Upper lobe of left lung (tissue), 6 donors: ENCODE measurements at regions not wholly inside any gene's neighbourhood (a gene's known extent, or its start where the extent isn't known, plus 50 kb on each side); places are given as distances from the start of the nearest gene placed in this dataset.

ENCODE experiments used
- ATAC-seq, 2 donors: fragments of 200-7000 bp; cut with Tn5 transposase; one replicate each; pipeline ENCODE4 v1.9.1; 2022; ENCODE audit warnings: mild to moderate bottlenecking in 2 of 2, moderate library complexity in 2 of 2; ENCODE audit not compliant: low FRiP score in 2 of 2
- DNase-seq, 2 donors: peaks; one replicate each; pipeline ENCODE4 v3.0.0-alpha.2; 2019 to 2020
- H3K27ac ChIP-seq, 4 donors: fragments of 200-600 bp; sonication (generic); one replicate each; pipeline ENCODE4 v1.5.1; 2016 to 2019
- H3K27me3 ChIP-seq, 4 donors: fragments of 200-600 bp; sonication (generic); one replicate each; pipeline ENCODE4 v1.5.1; 2017 to 2019
- H3K36me3 ChIP-seq, 4 donors: fragments of 200-600 bp; sonication (generic); one replicate each; pipeline ENCODE4 v1.5.1; 2016 to 2019
- H3K4me1 ChIP-seq, 4 donors: fragments of 200-600 bp; sonication (generic); one replicate each; pipeline ENCODE4 v1.5.1; 2018 to 2019
- H3K4me3 ChIP-seq, 4 donors: fragments of 200-600 bp; sonication (generic); one replicate each; pipeline ENCODE4 v1.5.1; 2017 to 2019; ENCODE audit warnings: mild to moderate bottlenecking in 2 of 4, moderate library complexity in 1 of 4
- H3K9me3 ChIP-seq, 4 donors: fragments of 200-600 bp; sonication (generic); one replicate each; pipeline ENCODE4 v1.5.1; 2018 to 2019
- CTCF ChIP-seq, 6 experiments: fragments of 450-650 bp in 4 of 6; fragments of 200-600 bp in 2 of 6; sonication (generic) in 2 of 6; IDR thresholded peaks; one replicate each; pipeline ENCODE4 v1.5.1; 2016 to 2019; ENCODE audit warnings: antibody characterized with exemption in 6 of 6
- EP300 ChIP-seq, 4 donors: sonication (generic); formaldehyde crosslinking; IDR thresholded peaks; one replicate each; pipeline ENCODE4 v1.5.1; 2017; ENCODE audit warnings: antibody characterized with exemption in 4 of 4, control low read depth in 2 of 4
- POLR2A ChIP-seq, 4 donors: fragments of 450-650 bp; IDR thresholded peaks; one replicate each; pipeline ENCODE4 v1.5.1; 2016 to 2017; ENCODE audit warnings: antibody characterized with exemption in 4 of 4, mild to moderate bottlenecking in 2 of 4
- POLR2AphosphoS5 ChIP-seq, 2 donors: sonication (generic); formaldehyde crosslinking; IDR thresholded peaks; one replicate each; pipeline ENCODE4 v1.5.1; 2017; ENCODE audit warnings: antibody characterized with exemption in 2 of 2
- WGBS, 2 donors: methylation state at CpG; one replicate each; pipeline ENCODE4 v1.1.5; 2017 to 2018; 5-methylcytosine and 5-hydroxymethylcytosine counted together
- donor health status: DM: no; HTN: no; CAD: no; lungs with moderate emphysema.
- donor health status: DM: no; HTN: yes; CAD: no; lungs with severe emphysema.

GRCh38 chr1:177569476-177569875 lies 398.7 kb downstream of the BRINP2 start:
- no peaks in the 10 kb centered on the region for H3K9me3 ChIP-seq
- 87% methylated on average over 3 of the region's 3 CpGs for WGBS, 2 donors
- no peak for TF ChIP-seq CTCF (IDR thresholded peaks at IDR 0.05)
- ATAC-seq: no peak
- H3K27me3 ChIP-seq: no peaks in the 10 kb centered on the region
- no peak overlapping the region for H3K27ac ChIP-seq
- DNase-seq: no peak
- no peak overlapping the region for H3K4me3 ChIP-seq
- no peaks in the 10 kb centered on the region for H3K36me3 ChIP-seq
- no peaks in the 10 kb centered on the region for H3K4me1 ChIP-seq

GRCh38 chr1:177568622-177569021 lies 397.9 kb downstream of the BRINP2 start:
- no peaks in the 10 kb centered on the region for H3K4me1 ChIP-seq
- DNase-seq (no peak), ATAC-seq (no peak)
- H3K9me3 ChIP-seq: no peaks in the 10 kb centered on the region
- H3K27me3 ChIP-seq: no peaks in the 10 kb centered on the region
- H3K36me3 ChIP-seq: no peaks in the 10 kb centered on the region
- no peak overlapping the region for H3K27ac ChIP-seq
- TF ChIP-seq POLR2AphosphoS5 (IDR thresholded peaks at IDR 0.05) (no peak), CTCF (IDR thresholded peaks at IDR 0.05) (no peak), POLR2A (IDR thresholded peaks at IDR 0.05) (no peak), EP300 (IDR thresholded peaks at IDR 0.05) (no peak)
- 82 to 86% methylated on average over 4 of the region's 4 CpGs for WGBS, 2 donors
- no peak overlapping the region for H3K4me3 ChIP-seq

DNA sequence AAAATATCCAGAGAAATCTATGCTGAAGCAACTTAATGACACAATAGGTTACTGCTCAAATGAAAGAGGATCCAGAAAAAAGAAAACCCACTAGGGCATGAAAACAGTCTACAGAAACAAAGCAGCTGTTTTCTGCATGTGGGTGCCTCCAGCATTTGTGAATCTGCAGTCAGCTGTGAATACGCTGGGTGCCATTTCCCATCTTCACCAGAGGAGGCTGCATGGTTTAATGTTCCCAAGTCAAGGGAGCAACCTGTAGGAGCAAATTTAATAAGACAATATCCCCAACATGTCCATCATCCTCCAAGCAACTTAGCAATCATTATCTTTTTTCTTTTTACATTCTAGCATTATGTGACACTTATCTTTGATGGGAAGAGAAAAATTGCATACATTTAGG lies 396.6 kb downstream of the BRINP2 start:
- Histone ChIP-seq H3K9me3 (no peaks in the 10 kb centered on the region), H3K27me3 (no peaks in the 10 kb centered on the region), H3K4me3 (no peak overlapping the region), H3K4me1 (no peaks in the 10 kb centered on the region), H3K36me3 (no peaks in the 10 kb centered on the region), H3K27ac (no peak overlapping the region)
- no peak for TF ChIP-seq CTCF (IDR thresholded peaks at IDR 0.05)
- no peak for TF ChIP-seq POLR2A (IDR thresholded peaks at IDR 0.05)
- TF ChIP-seq EP300 (IDR thresholded peaks at IDR 0.05): no peak
- TF ChIP-seq POLR2AphosphoS5 (IDR thresholded peaks at IDR 0.05): no peak
- no peak for DNase-seq
- no peak for ATAC-seq
- WGBS, 2 donors: 48 to 81% methylated on average over 1 of the region's 1 CpG

DNA sequence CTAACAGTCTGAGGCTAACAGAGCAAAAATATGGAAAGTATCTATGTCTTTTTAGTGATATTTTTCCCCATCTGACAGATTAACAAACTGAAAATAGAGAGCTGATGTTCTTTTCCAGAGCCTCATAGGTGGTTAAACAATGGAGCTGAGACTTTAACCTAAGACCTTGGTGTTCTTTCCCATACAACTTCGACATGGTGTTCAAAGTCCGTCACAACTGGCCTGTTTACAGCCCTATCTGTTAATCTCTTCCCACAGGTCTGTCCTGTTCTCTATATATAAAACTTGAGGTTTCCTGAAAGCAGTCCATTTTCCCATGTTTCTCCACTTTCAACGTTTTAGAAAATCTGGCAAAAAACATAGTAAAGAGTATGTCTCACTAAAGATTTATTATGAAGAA lies 395.7 kb downstream of the BRINP2 start:
- Histone ChIP-seq H3K4me3 (no peak overlapping the region), H3K36me3 (no peaks in the 10 kb centered on the region), H3K27me3 (no peaks in the 10 kb centered on the region), H3K4me1 (no peaks in the 10 kb centered on the region), H3K27ac (no peak overlapping the region), H3K9me3 (no peaks in the 10 kb centered on the region)
- TF ChIP-seq EP300 (IDR thresholded peaks at IDR 0.05): no peak
- TF ChIP-seq POLR2AphosphoS5 (IDR thresholded peaks at IDR 0.05): no peak
- TF ChIP-seq POLR2A (IDR thresholded peaks at IDR 0.05): no peak
- TF ChIP-seq CTCF (IDR thresholded peaks at IDR 0.05): no peak
- ATAC-seq (no peak), DNase-seq (no peak)
- WGBS, 2 donors: 49 to 75% methylated on average over 3 of the region's 3 CpGs

DNA sequence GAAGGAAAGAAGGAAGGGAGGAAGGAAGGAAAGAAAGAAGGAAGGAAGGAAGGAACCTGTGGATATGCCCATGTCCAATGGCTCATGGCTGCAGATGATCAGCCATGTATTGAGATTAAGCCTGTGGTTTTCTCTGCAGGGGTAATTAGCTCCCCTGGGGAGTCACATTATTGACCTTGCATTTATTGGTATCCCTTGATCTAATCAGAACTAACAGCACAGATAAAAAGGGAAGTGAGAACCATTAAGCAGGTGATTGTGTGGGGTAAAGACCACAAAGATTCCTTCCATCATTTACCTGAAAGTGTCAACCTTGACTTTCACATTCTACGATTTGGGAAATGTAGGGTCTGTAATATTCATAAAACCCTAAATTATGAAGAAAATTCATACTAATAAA lies 390.7 kb downstream of the BRINP2 start:
- no peak overlapping the region for H3K4me3 ChIP-seq
- WGBS, 2 donors: 86 to 95% methylated on average over 1 of the region's 1 CpG
- H3K36me3 ChIP-seq: no peaks in the 10 kb centered on the region
- H3K9me3 ChIP-seq: peaks cover 0 to 3% (median 0%) of the 10 kb centered on the region in 4 donors
- ATAC-seq (no peak), DNase-seq (no peak)
- H3K27me3 ChIP-seq: no peaks in the 10 kb centered on the region
- no peak overlapping the region for H3K27ac ChIP-seq
- no peaks in the 10 kb centered on the region for H3K4me1 ChIP-seq
- TF ChIP-seq CTCF (IDR thresholded peaks at IDR 0.05): no peak
- TF ChIP-seq EP300 (IDR thresholded peaks at IDR 0.05): no peak
- TF ChIP-seq POLR2AphosphoS5 (IDR thresholded peaks at IDR 0.05): no peak
- TF ChIP-seq POLR2A (IDR thresholded peaks at IDR 0.05): no peak
